IMR-90 (cell line): ENCODE measurements at regions not wholly inside any gene's neighbourhood (a gene's known extent, or its start where the extent isn't known, plus 50 kb on each side); places are given as distances from the start of the nearest gene placed in this dataset.

Experiments
- ATAC-seq: fragments of 200-7000 bp; cut with Tn5 transposase; 2 replicates; pipeline ENCODE4 v1.9.1; 2020; ENCODE audit warnings: low read depth, mild to moderate bottlenecking, moderate library complexity
- BruUV-seq: library from RNA; stranded (reverse); fragments of 400-500 nt; replicated peaks from 2 replicates; lab custom pipeline; 2021; lab: Mats Ljungman, UMichigan
- CTCF ChIA-PET: fragments of 300-600 bp; formaldehyde crosslinking; extraction: SDS; loops from one replicate; lab custom pipeline; 2021; ENCODE audit warnings: antibody characterized with exemption; lab: Yijun Ruan, JAX
- POLR2A ChIA-PET: fragments of 300-600 bp; sonication (Branson Sonifier 250); formaldehyde crosslinking; loops from one replicate; lab custom pipeline; 2022; ENCODE audit warnings: antibody characterized with exemption; ENCODE audit not compliant: unreplicated experiment; lab: Charles Lee
- DNase-seq: peaks from one replicate; pipeline ENCODE4 v3.0.0; 2013
- H2AFZ ChIP-seq: replicated peaks from 2 replicates; pipeline ENCODE3; 2013; ENCODE audit warnings: low read length, mild to moderate bottlenecking; ENCODE audit not compliant: poor library complexity
- H2AK5ac ChIP-seq: 2 replicates; pipeline ENCODE4 v1.6.1; 2013; ENCODE audit warnings: low read depth, low read length, inconsistent platforms
- H2AK9ac ChIP-seq: replicated peaks from 2 replicates; pipeline ENCODE3; 2013; ENCODE audit warnings: mild to moderate bottlenecking, low read depth, low read length, moderate library complexity; ENCODE audit not compliant: poor library complexity
- H2BK120ac ChIP-seq: 2 replicates; pipeline ENCODE4 v1.6.1; 2013; ENCODE audit warnings: low read depth, low read length, inconsistent platforms
- H2BK15ac ChIP-seq: 3 replicates; pipeline ENCODE4 v1.6.1; 2013; ENCODE audit warnings: low read depth, low read length, inconsistent platforms
- H2BK20ac ChIP-seq: 2 replicates; pipeline ENCODE4 v1.6.1; 2013; ENCODE audit warnings: low read depth, mild to moderate bottlenecking, inconsistent platforms, low read length, moderate library complexity
- H2BK5ac ChIP-seq: 2 replicates; pipeline ENCODE4 v1.6.1; 2013; ENCODE audit warnings: mild to moderate bottlenecking, low read depth, low read length, inconsistent platforms; ENCODE audit not compliant: poor library complexity, severe bottlenecking
- H3K14ac ChIP-seq: replicated peaks from 2 replicates; pipeline ENCODE4 v1.6.1; 2013; ENCODE audit warnings: low read depth, low read length, inconsistent platforms
- H3K18ac ChIP-seq: 2 replicates; pipeline ENCODE4 v1.6.1; 2013; ENCODE audit warnings: low read depth, low read length, control low read depth
- H3K23ac ChIP-seq: 2 replicates; pipeline ENCODE4 v1.6.1; 2013; ENCODE audit warnings: low read depth, low read length, inconsistent platforms
- H3K27ac ChIP-seq: 2 replicates; pipeline ENCODE4 v1.5.1; 2013; ENCODE audit warnings: mild to moderate bottlenecking, control low read depth, low read length; ENCODE audit not compliant: insufficient read depth
- H3K27me3 ChIP-seq: 2 replicates; pipeline ENCODE4 v1.6.1; 2013; ENCODE audit warnings: low read length; ENCODE audit not compliant: control insufficient read depth, insufficient read depth
- H3K36me3 ChIP-seq: 2 replicates; pipeline ENCODE4 v1.6.1; 2013; ENCODE audit warnings: low read length, mixed read lengths; ENCODE audit not compliant: control insufficient read depth, insufficient read depth
- H3K4ac ChIP-seq: 2 replicates; pipeline ENCODE4 v1.6.1; 2013; ENCODE audit warnings: low read depth, low read length, inconsistent platforms
- H3K4me1 ChIP-seq: 2 replicates; pipeline ENCODE4 v1.6.1; 2013; ENCODE audit warnings: low read length, mixed read lengths; ENCODE audit not compliant: control insufficient read depth, insufficient read depth
- H3K4me2 ChIP-seq: 2 replicates; pipeline ENCODE4 v1.6.1; 2013; ENCODE audit warnings: low read depth, mild to moderate bottlenecking, control low read depth, low read length, moderate library complexity
- H3K4me3 ChIP-seq: 2 replicates; pipeline ENCODE4 v1.5.1; 2013; ENCODE audit warnings: low read depth, mild to moderate bottlenecking, control low read depth, low read length, moderate library complexity; ENCODE audit not compliant: insufficient read depth
- H3K56ac ChIP-seq: 2 replicates; pipeline ENCODE4 v1.6.1; 2013; ENCODE audit warnings: low read length, inconsistent platforms; ENCODE audit not compliant: insufficient read depth; ENCODE audit errors: extremely low read depth
- H3K79me1 ChIP-seq, 2 experiments: 2 replicates each; pipeline ENCODE4 v1.6.1; 2013; ENCODE audit warnings: low read length in 2 of 2, inconsistent platforms in 1 of 2, low read depth in 1 of 2
- H3K9ac ChIP-seq: 2 replicates; pipeline ENCODE4 v1.6.1; 2013; ENCODE audit warnings: low read depth, low read length, control low read depth
- H3K9me1 ChIP-seq: 2 replicates; pipeline ENCODE4 v1.6.1; 2013; ENCODE audit warnings: low read length, inconsistent platforms; ENCODE audit not compliant: insufficient read depth
- H3K9me3 ChIP-seq: 2 replicates; pipeline ENCODE4 v1.6.1; 2013; ENCODE audit warnings: low read length; ENCODE audit not compliant: control insufficient read depth, insufficient read depth
- H4K20me1 ChIP-seq: 2 replicates; pipeline ENCODE4 v1.6.1; 2013; ENCODE audit warnings: low read length, inconsistent platforms; ENCODE audit not compliant: insufficient read depth
- H4K5ac ChIP-seq: 2 replicates; pipeline ENCODE4 v1.6.1; 2013; ENCODE audit warnings: mild to moderate bottlenecking, low read depth, low read length, control low read depth
- H4K8ac ChIP-seq, 2 experiments: 2 replicates each; pipeline ENCODE4 v1.6.1; 2013; ENCODE audit warnings: low read depth in 2 of 2, low read length in 2 of 2, control low read depth in 1 of 2, inconsistent platforms in 1 of 2
- H4K91ac ChIP-seq: 2 replicates; pipeline ENCODE4 v1.6.1; 2013; ENCODE audit warnings: low read depth, low read length, inconsistent platforms; ENCODE audit not compliant: insufficient read depth
- BHLHE40 ChIP-seq: fragments of 150-350 bp; IDR thresholded peaks from 2 replicates; pipeline ENCODE4 v1.6.1; 2016; ENCODE audit warnings: mild to moderate bottlenecking, low read depth, low read length
- CEBPB ChIP-seq: IDR thresholded peaks from 2 replicates; pipeline ENCODE4 v1.6.1; 2012; ENCODE audit warnings: low read depth, low read length, improper control_type of control experiment
- CHD1 ChIP-seq: IDR thresholded peaks from 2 replicates; pipeline ENCODE4 v1.6.1; 2012; ENCODE audit warnings: low read depth, low read length, improper control_type of control experiment
- CTCF ChIP-seq: conservative IDR thresholded peaks from 2 replicates; pipeline ENCODE4 v1.5.1; 2012; ENCODE audit warnings: mild to moderate bottlenecking, low read depth, low read length, improper control_type of control experiment
- MAFK ChIP-seq: IDR thresholded peaks from 2 replicates; pipeline ENCODE4 v1.6.1; 2012; ENCODE audit warnings: low read depth, low read length, improper control_type of control experiment
- MAZ ChIP-seq: IDR thresholded peaks from 2 replicates; pipeline ENCODE4 v1.6.1; 2012; ENCODE audit warnings: low read depth, mild to moderate bottlenecking, low read length, improper control_type of control experiment, moderate library complexity, borderline replicate concordance
- MXI1 ChIP-seq: IDR thresholded peaks from 2 replicates; pipeline ENCODE4 v1.6.1; 2012; ENCODE audit warnings: low read depth, mild to moderate bottlenecking, low read length, moderate library complexity, borderline replicate concordance
- POLR2A ChIP-seq: IDR thresholded peaks from 2 replicates; pipeline ENCODE4 v1.6.1; 2012; ENCODE audit warnings: mild to moderate bottlenecking, low read depth, low read length
- RAD21 ChIP-seq: IDR thresholded peaks from 2 replicates; pipeline ENCODE4 v1.6.1; 2012; ENCODE audit warnings: low read length, improper control_type of control experiment
- RCOR1 ChIP-seq: IDR thresholded peaks from 2 replicates; pipeline ENCODE4 v1.6.1; 2012; ENCODE audit warnings: mild to moderate bottlenecking, low read length, improper control_type of control experiment; ENCODE audit not compliant: insufficient replicate concordance
- RFX5 ChIP-seq: IDR thresholded peaks from 2 replicates; pipeline ENCODE4 v1.8.0; 2012; ENCODE audit warnings: low read depth, mild to moderate bottlenecking, low read length, moderate library complexity
- WGBS, 2 experiments: methylation state at CpG; one replicate each; pipeline versions ENCODE4 v1.1.5 to v1.1.7; 2013; ENCODE audit warnings: missing lambda C conversion rate in 2 of 2; ENCODE audit not compliant: insufficient read length in 1 of 2; ENCODE audit errors: extremely low coverage in 2 of 2; 5-methylcytosine and 5-hydroxymethylcytosine counted together
- dilution Hi-C: fragments of 300-500 bp; cut with HindIII; formaldehyde crosslinking; loops from one replicate; pipeline ENCODE4 v1.14.3; 2018; ENCODE audit warnings: low sequenced_read_pairs; ENCODE audit not compliant: unreplicated experiment
- in situ Hi-C: fragments of 300-500 bp; cut with MboI; formaldehyde crosslinking; loops from 3 replicates; pipeline ENCODE4 v1.14.3; 2019; ENCODE audit warnings: low sequenced_read_pairs, inconsistent platforms, mixed read lengths
- intact Hi-C: fragments of 100-400 bp; cut with micrococcal nuclease; formaldehyde crosslinking; loops from 2 replicates; pipeline ENCODE4 v1.10.0; 2022

GRCh38 chr6:68086199-68086598 is 548.9 kb upstream of the ADGRB3 start:
- Histone ChIP-seq H3K9me3 (peaks cover 2% of the 10 kb centered on the region; the same call in 1 of the 2 replicates), H4K5ac (no peak overlapping the region), H4K8ac (no peak overlapping the region), H3K9ac (no peak overlapping the region), H3K4me3 (no peak overlapping the region), H2BK120ac (no peak overlapping the region), H3K4ac (no peak overlapping the region), H2BK5ac (no peak overlapping the region), H2BK20ac (no peak overlapping the region), H3K27me3 (no peaks in the 10 kb centered on the region), H3K23ac (no peak overlapping the region), H3K56ac (no peak overlapping the region), H2AK9ac (no peak overlapping the region), H3K36me3 (no peaks in the 10 kb centered on the region), H4K20me1 (no peaks in the 10 kb centered on the region), H2AK5ac (no peak overlapping the region), H3K9me1 (no peaks in the 10 kb centered on the region), H2BK15ac (no peak overlapping the region), H3K79me1 (no peaks in the 10 kb centered on the region), H2AFZ (no peak overlapping the region), H3K4me2 (no peak overlapping the region), H4K91ac (no peak overlapping the region), H3K14ac (no peak overlapping the region), H3K27ac (no peak overlapping the region), H3K4me1 (no peaks in the 10 kb centered on the region), H3K18ac (no peak overlapping the region)
- DNase-seq (no peak), ATAC-seq (no peak)
- BruUV-seq, result no TSS peak
- no CpG with 5 or more reads among the region's 4 CpGs for WGBS, 2 experiments
- intact Hi-C loops (no loop called here), in situ Hi-C loops (no loop called here), dilution Hi-C loops (no loop called here)
- TF ChIP-seq RCOR1 (no peak), CTCF (no peak), CHD1 (no peak), POLR2A (no peak), CEBPB (no peak), MXI1 (no peak), RFX5 (no peak), RAD21 (no peak), MAFK (no peak), BHLHE40 (no peak), MAZ (no peak)
- POLR2A ChIA-PET, result no interaction called here
- CTCF ChIA-PET, result no interaction called here
